H1 (cell line): ENCODE measurements at regions not wholly inside any gene's neighbourhood (a gene's known extent, or its start where the extent isn't known, plus 50 kb on each side); places are given as distances from the start of the nearest gene placed in this dataset.

Experiments used
- CBX5 ChIP-seq: fragments of 300-800, 300-1000 bp; sonication (generic); IDR thresholded peaks from 2 replicates; pipeline ENCODE4 v1.7.1; 2016; ENCODE audit warnings: antibody characterized with exemption, low read length, low read depth
- CTCF ChIP-seq, 3 experiments: IDR thresholded peaks; 1 replicate in 2 of 3; 2 replicates in 1 of 3; pipeline versions ENCODE4 v1.5.1 to v1.6.1; 2011; ENCODE audit warnings: low read length in 3 of 3, mild to moderate bottlenecking in 3 of 3, inconsistent platforms in 2 of 3, low read depth in 1 of 3, moderate library complexity in 1 of 3; ENCODE audit not compliant: insufficient read depth in 1 of 3; ENCODE audit errors: control extremely low read depth in 1 of 3
- EZH2 ChIP-seq: fragments of 200-600 bp; sonication (generic); IDR thresholded peaks from 2 replicates; pipeline ENCODE4 v1.7.1; 2012; ENCODE audit warnings: low read depth, mild to moderate bottlenecking, moderate library complexity, low read length, inconsistent platforms; ENCODE audit not compliant: severe bottlenecking
- NANOG ChIP-seq: IDR thresholded peaks from 2 replicates; pipeline ENCODE4 v1.6.1; 2011; ENCODE audit warnings: low read length, low read depth, mild to moderate bottlenecking, inconsistent platforms; ENCODE audit not compliant: insufficient read depth, poor library complexity, severe bottlenecking

GRCh38 chr1:212513586-212513985 lies 80.9 kb downstream of the NENF start (continued):
- TF ChIP-seq NANOG: no peak
- TF ChIP-seq CTCF (IDR thresholded peaks at IDR 0.05; ENCODE audit: control extremely low read depth in 1 of 3, insufficient read depth in 1 of 3, low read depth in 1 of 3, low read length in 3 of 3): no peak
- TF ChIP-seq EZH2: no peak
- no peak for TF ChIP-seq CBX5
- TF ChIP-seq, all 59 proteins: peak for 0
